GM12878 (cell line): ENCODE measurements at regions not wholly inside any gene's neighbourhood (a gene's known extent, or its start where the extent isn't known, plus 50 kb on each side); places are given as distances from the start of the nearest gene placed in this dataset.

Experiments
- ATAC-seq: fragments of 200-7000 bp; cut with Tn5 transposase; 3 replicates; pipeline ENCODE4 v1.9.1; 2020; ENCODE audit warnings: mild to moderate bottlenecking, moderate library complexity
- BruUV-seq: library from RNA; stranded (reverse); fragments of 400-500 nt; replicated peaks from 2 replicates; lab custom pipeline; 2021; lab: Mats Ljungman, UMichigan
- CTCF ChIA-PET: fragments of 300-600 bp; sonication (Branson Sonifier 250); formaldehyde crosslinking; extraction: SDS; loops from one replicate; lab custom pipeline; 2021; ENCODE audit warnings: inconsistent platforms; lab: Yijun Ruan, JAX
- POLR2A ChIA-PET: fragments of 350-600 bp; formaldehyde crosslinking; extraction: SDS; loops from one replicate; lab custom pipeline; 2021; ENCODE audit warnings: inconsistent platforms; lab: Charles Lee
- RAD21 ChIA-PET: fragments of 300-600 bp; sonication (Branson Sonifier 250); formaldehyde crosslinking; loops from one replicate; lab custom pipeline; 2023; ENCODE audit warnings: antibody characterized with exemption; ENCODE audit not compliant: unreplicated experiment; lab: Charles Lee
- SMC1A ChIA-PET: fragments of 300-600 bp; sonication (Branson Sonifier 250); formaldehyde crosslinking; loops from one replicate; lab custom pipeline; 2023; ENCODE audit not compliant: unreplicated experiment, uncharacterized antibody; lab: Charles Lee
- DNase-seq: peaks from one replicate; pipeline ENCODE4 v3.0.0-alpha.2; 2011; ENCODE audit warnings: low read depth, low spot score
- FAIRE-seq: peaks from 3 replicates; lab custom pipeline; 2011; peaks lifted over from hg19 to GRCh38; lab: Jason Lieb, UNC
- H2AFZ ChIP-seq: 2 replicates; pipeline ENCODE4 v1.6.0; 2011; ENCODE audit warnings: low read depth, low read length, control low read depth; ENCODE audit not compliant: control insufficient read depth
- H3K27ac ChIP-seq: 2 replicates; pipeline ENCODE4 v1.5.1; 2011; ENCODE audit warnings: control low read depth; ENCODE audit not compliant: control insufficient read depth, insufficient read depth
- H3K27me3 ChIP-seq, 2 experiments: replicated peaks in 1 of 2; 2 replicates each; pipeline versions ENCODE4 v1.6.0 to v1.6.1; 2011; ENCODE audit warnings: low read length in 1 of 2; ENCODE audit not compliant: control insufficient read depth in 2 of 2, insufficient read depth in 2 of 2
- H3K36me3 ChIP-seq, 2 experiments: 2 replicates each; pipeline ENCODE4 v1.5.1; 2011; ENCODE audit warnings: low read length in 1 of 2; ENCODE audit not compliant: control insufficient read depth in 2 of 2, insufficient read depth in 2 of 2
- H3K4me1 ChIP-seq: 2 replicates; pipeline ENCODE4 v1.6.1; 2011; ENCODE audit warnings: mild to moderate bottlenecking, low read length, moderate library complexity, mixed read lengths; ENCODE audit not compliant: control insufficient read depth, insufficient read depth
- H3K4me2 ChIP-seq: 2 replicates; pipeline ENCODE4 v1.6.0; 2011; ENCODE audit warnings: control low read depth; ENCODE audit not compliant: control insufficient read depth, insufficient read depth
- H3K4me3 ChIP-seq: fragments of 200-600 bp; sonication (generic); 2 replicates; pipeline ENCODE4 v1.5.1; 2016
- H3K79me2 ChIP-seq: 2 replicates; pipeline ENCODE4 v1.6.0; 2011; ENCODE audit warnings: low read length; ENCODE audit not compliant: control insufficient read depth, insufficient read depth
- H3K9ac ChIP-seq: 2 replicates; pipeline ENCODE4 v1.8.0; 2011; ENCODE audit warnings: low read length, control low read depth, mixed read lengths; ENCODE audit not compliant: control insufficient read depth, insufficient read depth
- H3K9me3 ChIP-seq: replicated peaks from 3 replicates; pipeline ENCODE4 v1.5.1; 2011; ENCODE audit warnings: mild to moderate bottlenecking, low read length; ENCODE audit not compliant: control insufficient read depth, insufficient read depth
- H4K20me1 ChIP-seq: 2 replicates; pipeline ENCODE4 v1.6.0; 2011; ENCODE audit not compliant: control insufficient read depth, insufficient read depth
- CBX3 ChIP-seq: fragments of 200-600 bp; sonication (generic); IDR thresholded peaks from 2 replicates; pipeline ENCODE4 v1.6.1; 2016; ENCODE audit warnings: low read depth, borderline replicate concordance
- ETV6 ChIP-seq, 2 experiments: fragments of 450-650 bp in 1 of 2; IDR thresholded peaks in 1 of 2; conservative IDR thresholded peaks in 1 of 2; 2 replicates each; pipeline ENCODE4 v1.6.1; 2014; ENCODE audit warnings: antibody characterized with exemption in 1 of 2, borderline replicate concordance in 1 of 2, low read depth in 1 of 2, mild to moderate bottlenecking in 1 of 2, moderate library complexity in 1 of 2
- FOS ChIP-seq: IDR thresholded peaks from 3 replicates; pipeline ENCODE4 v1.6.1; 2011; ENCODE audit warnings: borderline replicate concordance; ENCODE audit not compliant: insufficient read length; ENCODE audit errors: extremely low read depth
- FOXK2 ChIP-seq: fragments of 450-650 bp; IDR thresholded peaks from 2 replicates; pipeline ENCODE4 v1.6.1; 2017; ENCODE audit warnings: mild to moderate bottlenecking, moderate library complexity
- GABPA ChIP-seq: IDR thresholded peaks from 2 replicates; pipeline ENCODE4 v1.6.1; 2014; ENCODE audit warnings: antibody characterized with exemption, low read depth, mild to moderate bottlenecking, inconsistent platforms
- KDM1A ChIP-seq: fragments of 200-600 bp; sonication (generic); IDR thresholded peaks from 2 replicates; pipeline ENCODE4 v1.6.1; 2016; ENCODE audit warnings: borderline replicate concordance
- MYB ChIP-seq: fragments of 150-350 bp; IDR thresholded peaks from 2 replicates; pipeline ENCODE4 v1.6.1; 2014; ENCODE audit warnings: mild to moderate bottlenecking, low read depth, low read length, borderline replicate concordance
- NFXL1 ChIP-seq: fragments of 450-650 bp; IDR thresholded peaks from 2 replicates; pipeline ENCODE4 v1.6.1; 2017; ENCODE audit warnings: antibody characterized with exemption, mild to moderate bottlenecking, borderline replicate concordance
- NFYB ChIP-seq: IDR thresholded peaks from 2 replicates; pipeline ENCODE4 v1.6.1; 2011; ENCODE audit warnings: low read depth, mild to moderate bottlenecking, low read length, improper control_type of control experiment, moderate library complexity; ENCODE audit not compliant: insufficient read depth
- NRF1 ChIP-seq: conservative IDR thresholded peaks from 2 replicates; pipeline ENCODE4 v1.6.1; 2011; ENCODE audit warnings: mild to moderate bottlenecking, low read depth, low read length, improper control_type of control experiment
- POLR2AphosphoS2 ChIP-seq: IDR thresholded peaks from 2 replicates; pipeline ENCODE4 v1.6.1; 2011; ENCODE audit warnings: low read depth, mild to moderate bottlenecking, low read length, improper control_type of control experiment, moderate library complexity
- SMC3 ChIP-seq: IDR thresholded peaks from 2 replicates; pipeline ENCODE4 v1.6.1; 2011; ENCODE audit warnings: low read length, improper control_type of control experiment, borderline replicate concordance
- TCF3 ChIP-seq: IDR thresholded peaks from 2 replicates; pipeline ENCODE4 v1.6.1; 2012; ENCODE audit warnings: low read depth, mild to moderate bottlenecking, low read length, borderline replicate concordance; ENCODE audit not compliant: insufficient read depth
- WRNIP1 ChIP-seq: IDR thresholded peaks from 2 replicates; pipeline ENCODE4 v1.6.1; 2011; ENCODE audit warnings: low read depth, low read length, improper control_type of control experiment, borderline replicate concordance
- ZNF217 ChIP-seq: fragments of 450-650 bp; IDR thresholded peaks from 2 replicates; pipeline ENCODE4 v1.6.1; 2017; ENCODE audit warnings: antibody characterized with exemption, mild to moderate bottlenecking
- WGBS: methylation state at CpG from one replicate; pipeline ENCODE4 v1.1.6; 2016; ENCODE audit warnings: low lambda C conversion rate; ENCODE audit not compliant: insufficient replicate concordance, insufficient coverage; ENCODE audit errors: missing lambda C conversion rate; 5-methylcytosine and 5-hydroxymethylcytosine counted together
- in situ Hi-C: fragments of 300-500 bp; cut with MboI; formaldehyde crosslinking; loops from 9 replicates; pipeline ENCODE4 v1.14.3; 2018; ENCODE audit warnings: mixed read lengths
- intact Hi-C: fragments of 100-400 bp; cut with micrococcal nuclease; formaldehyde crosslinking; loops from one replicate; pipeline ENCODE4 v1.14.2; 2022; ENCODE audit not compliant: unreplicated experiment
- TF ChIP-seq, protein P1 (sequence below): fragments of 450-650 bp; IDR thresholded peaks from 2 replicates; pipeline ENCODE4 v1.6.1; 2016; ENCODE audit warnings: mild to moderate bottlenecking, moderate library complexity, borderline replicate concordance

DNA sequence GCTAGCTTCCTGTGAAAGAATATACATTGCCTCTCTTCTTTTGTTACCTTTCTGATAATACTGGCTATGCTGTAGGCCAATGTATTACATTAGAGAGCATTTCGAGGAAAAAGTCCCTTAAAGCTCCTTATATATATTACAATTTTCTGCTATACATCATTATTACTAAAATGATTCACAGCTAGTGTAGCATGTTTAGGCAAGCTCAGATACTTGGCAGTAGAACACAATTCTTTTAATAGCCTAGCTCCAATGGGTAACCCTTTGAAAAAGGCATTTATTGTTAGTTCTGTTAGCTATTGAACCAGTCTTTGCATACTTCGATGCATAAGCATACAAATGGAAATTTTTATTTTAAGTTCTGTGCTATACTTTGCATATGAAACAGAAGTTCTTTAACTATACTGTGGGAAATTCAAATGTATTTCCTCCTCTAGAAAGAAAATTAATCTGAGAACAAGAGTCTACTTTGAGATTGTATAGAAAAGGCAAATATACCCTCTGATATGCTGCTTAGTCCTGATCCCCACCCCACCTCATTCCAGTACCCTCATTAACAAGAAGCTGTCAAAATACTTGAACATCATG is 55.6 kb upstream of the SKAP2 start:
- H3K79me2 ChIP-seq: no peaks in the 10 kb centered on the region
- H3K27ac ChIP-seq: no peak overlapping the region
- no peaks in the 10 kb centered on the region for H3K4me1 ChIP-seq
- no peaks in the 10 kb centered on the region for H3K36me3 ChIP-seq
- intact Hi-C loops: no loop called here
- no peaks in the 10 kb centered on the region for H3K9me3 ChIP-seq
- FAIRE-seq (no peak), ATAC-seq (no peak), DNase-seq (no peak)
- H3K4me3 ChIP-seq: no peak overlapping the region
- ChIA-PET POLR2A (no interaction called here), CTCF (interaction anchor here (0.7 kb wide), 1 partner anchor 16 kb away, joined by 4 read pairs; no protein-coding TSS in a partner anchor), SMC1A (no interaction called here), RAD21 (no interaction called here)
- WGBS: 1% methylated on average over 2 of the region's 2 CpGs
- H4K20me1 ChIP-seq: no peaks in the 10 kb centered on the region
- BruUV-seq: no TSS peak
- H2AFZ ChIP-seq: no peak overlapping the region
- in situ Hi-C loops: no loop called here
- no peak overlapping the region for H3K4me2 ChIP-seq
- peaks cover 0 to 2% of the 10 kb centered on the region in 2 experiments; a peak in 1 of 4 replicates for H3K27me3 ChIP-seq
- no peak overlapping the region for H3K9ac ChIP-seq
- TF ChIP-seq SMC3 (no peak), ZNF217 (no peak), POLR2AphosphoS2 (no peak), NFYB (no peak), WRNIP1 (no peak), TCF3 (no peak), FOXK2 (no peak), NRF1 (no peak), KDM1A (no peak), FOS (no peak), MYB (no peak), CBX3 (no peak), GABPA (no peak), NFXL1 (no peak), ETV6 (conservative IDR thresholded peaks at IDR 0.05 in 1 of 2, IDR thresholded peaks at IDR 0.05 in 1 of 2; ENCODE audit: borderline replicate concordance in 1 of 2, low read depth in 1 of 2) (no peak)
- TF ChIP-seq, protein P1, sequence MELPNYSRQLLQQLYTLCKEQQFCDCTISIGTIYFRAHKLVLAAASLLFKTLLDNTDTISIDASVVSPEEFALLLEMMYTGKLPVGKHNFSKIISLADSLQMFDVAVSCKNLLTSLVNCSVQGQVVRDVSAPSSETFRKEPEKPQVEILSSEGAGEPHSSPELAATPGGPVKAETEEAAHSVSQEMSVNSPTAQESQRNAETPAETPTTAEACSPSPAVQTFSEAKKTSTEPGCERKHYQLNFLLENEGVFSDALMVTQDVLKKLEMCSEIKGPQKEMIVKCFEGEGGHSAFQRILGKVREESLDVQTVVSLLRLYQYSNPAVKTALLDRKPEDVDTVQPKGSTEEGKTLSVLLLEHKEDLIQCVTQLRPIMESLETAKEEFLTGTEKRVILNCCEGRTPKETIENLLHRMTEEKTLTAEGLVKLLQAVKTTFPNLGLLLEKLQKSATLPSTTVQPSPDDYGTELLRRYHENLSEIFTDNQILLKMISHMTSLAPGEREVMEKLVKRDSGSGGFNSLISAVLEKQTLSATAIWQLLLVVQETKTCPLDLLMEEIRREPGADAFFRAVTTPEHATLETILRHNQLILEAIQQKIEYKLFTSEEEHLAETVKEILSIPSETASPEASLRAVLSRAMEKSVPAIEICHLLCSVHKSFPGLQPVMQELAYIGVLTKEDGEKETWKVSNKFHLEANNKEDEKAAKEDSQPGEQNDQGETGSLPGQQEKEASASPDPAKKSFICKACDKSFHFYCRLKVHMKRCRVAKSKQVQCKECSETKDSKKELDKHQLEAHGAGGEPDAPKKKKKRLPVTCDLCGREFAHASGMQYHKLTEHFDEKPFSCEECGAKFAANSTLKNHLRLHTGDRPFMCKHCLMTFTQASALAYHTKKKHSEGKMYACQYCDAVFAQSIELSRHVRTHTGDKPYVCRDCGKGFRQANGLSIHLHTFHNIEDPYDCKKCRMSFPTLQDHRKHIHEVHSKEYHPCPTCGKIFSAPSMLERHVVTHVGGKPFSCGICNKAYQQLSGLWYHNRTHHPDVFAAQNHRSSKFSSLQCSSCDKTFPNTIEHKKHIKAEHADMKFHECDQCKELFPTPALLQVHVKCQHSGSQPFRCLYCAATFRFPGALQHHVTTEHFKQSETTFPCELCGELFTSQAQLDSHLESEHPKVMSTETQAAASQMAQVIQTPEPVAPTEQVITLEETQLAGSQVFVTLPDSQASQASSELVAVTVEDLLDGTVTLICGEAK: no peak
